BLaER1 treated with 17β-estradiol and CSF1 and Interleukin-3, amounts not matched to agents 10 nM and 100 nM (cell line): ENCODE measurements at regions not wholly inside any gene's neighbourhood (a gene's known extent, or its start where the extent isn't known, plus 50 kb on each side); places are given as distances from the start of the nearest gene placed in this dataset.

Experiments
- H3K27ac ChIP-seq, 11 experiments: shearing (Covaris generic); formaldehyde crosslinking; 2 replicates each; pipeline ENCODE4 v1.8.1; 2022
- H3K27me3 ChIP-seq, 11 experiments: shearing (Covaris generic); formaldehyde crosslinking; 2 replicates each; pipeline ENCODE4 v1.8.1; 2022
- H3K36me3 ChIP-seq, 11 experiments: shearing (Covaris generic); formaldehyde crosslinking; 2 replicates each; pipeline ENCODE4 v1.8.1; 2022
- H3K4me1 ChIP-seq, 10 experiments: shearing (Covaris generic); formaldehyde crosslinking; 2 replicates each; pipeline ENCODE4 v1.8.1; 2022
- H3K4me2 ChIP-seq, 11 experiments: shearing (Covaris generic); formaldehyde crosslinking; 2 replicates each; pipeline ENCODE4 v1.8.1; 2022
- H3K4me3 ChIP-seq, 10 experiments: shearing (Covaris generic); formaldehyde crosslinking; 2 replicates each; pipeline ENCODE4 v1.8.1; 2022
- H3K9ac ChIP-seq, 11 experiments: shearing (Covaris generic); formaldehyde crosslinking; 2 replicates each; pipeline ENCODE4 v1.8.1; 2022
- H3K9me3 ChIP-seq, 11 experiments: shearing (Covaris generic); formaldehyde crosslinking; replicated peaks in 1 of 11; 2 replicates each; pipeline ENCODE4 v1.8.1; 2022
- H4K20me1 ChIP-seq, 11 experiments: shearing (Covaris generic); formaldehyde crosslinking; 2 replicates each; pipeline ENCODE4 v1.8.1; 2022
- Cebpa-rat ChIP-seq, 11 experiments: shearing (Covaris generic); IDR thresholded peaks; 2 replicates each; pipeline ENCODE4 v1.8.1; 2022

GRCh38 chr5:130995254-130995515 is 169.9 kb downstream of the HINT1 start:
- Histone ChIP-seq H3K36me3 (no peaks in the 10 kb centered on the region), H3K27ac (no peak overlapping the region), H3K4me2 (no peak overlapping the region), H3K4me3 (no peak overlapping the region), H3K9ac (no peak overlapping the region), H4K20me1 (no peaks in the 10 kb centered on the region), H3K4me1 (peaks cover 0 to 8% (median 0%) of the 10 kb centered on the region in 10 experiments; a peak in 2 of 20 replicates), H3K27me3 (no peaks in the 10 kb centered on the region), H3K9me3 (peaks cover 0 to 20% (median 12%) of the 10 kb centered on the region in 11 experiments; a peak in 7 of 22 replicates)
- TF ChIP-seq Cebpa-rat (IDR thresholded peaks at IDR 0.05) = no peak

GRCh38 chr5:130994496-130995253 is 170.4 kb downstream of the HINT1 start:
- peaks cover 0 to 13% (median 0%) of the 10 kb centered on the region in 10 experiments; a peak in 4 of 20 replicates for H3K4me1 ChIP-seq
- no peaks in the 10 kb centered on the region for H3K36me3 ChIP-seq
- H3K27ac ChIP-seq = no peak overlapping the region
- H3K9ac ChIP-seq = no peak overlapping the region
- H3K27me3 ChIP-seq = no peaks in the 10 kb centered on the region
- no peak overlapping the region for H3K4me2 ChIP-seq
- no peaks in the 10 kb centered on the region for H4K20me1 ChIP-seq
- H3K9me3 ChIP-seq = peaks cover 0 to 20% (median 12%) of the 10 kb centered on the region in 11 experiments; a peak in 7 of 22 replicates
- H3K4me3 ChIP-seq = no peak overlapping the region
- TF ChIP-seq Cebpa-rat (IDR thresholded peaks at IDR 0.05) = no peak

- TF ChIP-seq Cebpa-rat (IDR thresholded peaks at IDR 0.05) = no peak
- Histone ChIP-seq H3K9me3 (peaks cover 0 to 20% (median 12%) of the 10 kb centered on the region in 11 experiments; a peak in 7 of 22 replicates), H3K36me3 (no peaks in the 10 kb centered on the region), H4K20me1 (no peaks in the 10 kb centered on the region), H3K9ac (no peak overlapping the region), H3K4me2 (no peak overlapping the region), H3K4me1 (peaks cover 0 to 27% (median 0%) of the 10 kb centered on the region in 10 experiments; a peak in 5 of 20 replicates), H3K27me3 (no peaks in the 10 kb centered on the region), H3K27ac (no peak overlapping the region), H3K4me3 (no peak overlapping the region)
Measured at GRCh38 chr5:130992621-130993020, 172.4 kb downstream of the HINT1 start.

- Histone ChIP-seq H3K27me3 (no peaks in the 10 kb centered on the region), H4K20me1 (no peaks in the 10 kb centered on the region), H3K9ac (no peak overlapping the region), H3K36me3 (no peaks in the 10 kb centered on the region), H3K4me2 (no peak overlapping the region), H3K4me1 (peaks cover 0 to 27% (median 0%) of the 10 kb centered on the region in 10 experiments; a peak in 5 of 20 replicates), H3K9me3 (peaks cover 0 to 20% (median 12%) of the 10 kb centered on the region in 11 experiments; a peak in 7 of 22 replicates), H3K4me3 (no peak overlapping the region), H3K27ac (no peak overlapping the region)
- no peak for TF ChIP-seq Cebpa-rat (IDR thresholded peaks at IDR 0.05)
Measured at GRCh38 chr5:130992095-130992494, 173.0 kb downstream of the HINT1 start.

- H3K9me3 ChIP-seq = peaks cover 0 to 12% (median 8%) of the 10 kb centered on the region in 11 experiments; a peak in 12 of 22 replicates
- no peak overlapping the region for H3K4me3 ChIP-seq
- peaks cover 0 to 25% (median 0%) of the 10 kb centered on the region in 10 experiments; a peak in 5 of 20 replicates for H3K4me1 ChIP-seq
- H4K20me1 ChIP-seq = no peaks in the 10 kb centered on the region
- no peaks in the 10 kb centered on the region for H3K36me3 ChIP-seq
- no peak for TF ChIP-seq Cebpa-rat (IDR thresholded peaks at IDR 0.05)
- no peak overlapping the region for H3K27ac ChIP-seq
- H3K9ac ChIP-seq = no peak overlapping the region
- H3K4me2 ChIP-seq = no peak overlapping the region
- H3K27me3 ChIP-seq = no peaks in the 10 kb centered on the region
Measured at GRCh38 chr5:130985776-130986175, 179.3 kb downstream of the HINT1 start.

- H3K4me1 ChIP-seq = no peaks in the 10 kb centered on the region
- no peaks in the 10 kb centered on the region for H4K20me1 ChIP-seq
- no peak overlapping the region for H3K9ac ChIP-seq
- no peak overlapping the region for H3K4me3 ChIP-seq
- H3K36me3 ChIP-seq = no peaks in the 10 kb centered on the region
- H3K27me3 ChIP-seq = no peaks in the 10 kb centered on the region
- no peak overlapping the region for H3K4me2 ChIP-seq
- no peak for TF ChIP-seq Cebpa-rat (IDR thresholded peaks at IDR 0.05)
- no peak overlapping the region for H3K27ac ChIP-seq
- H3K9me3 ChIP-seq = peaks cover 0 to 31% (median 12%) of the 10 kb centered on the region in 11 experiments; a peak in 16 of 22 replicates
Measured at GRCh38 chr5:130981663-130982062, 183.4 kb downstream of the HINT1 start.

GRCh38 chr5:130978475-130978874 is 186.6 kb downstream of the HINT1 start:
- H3K36me3 ChIP-seq = no peaks in the 10 kb centered on the region
- no peak for TF ChIP-seq Cebpa-rat (IDR thresholded peaks at IDR 0.05)
- H3K9ac ChIP-seq = no peak overlapping the region
- H3K27ac ChIP-seq = no peak overlapping the region
- no peaks in the 10 kb centered on the region for H3K27me3 ChIP-seq
- no peak overlapping the region for H3K4me3 ChIP-seq
- H3K9me3 ChIP-seq = peaks cover 0 to 31% (median 12%) of the 10 kb centered on the region in 11 experiments; a peak in 16 of 22 replicates
- H3K4me1 ChIP-seq = peaks cover 0 to 4% (median 0%) of the 10 kb centered on the region in 10 experiments; a peak in 2 of 20 replicates
- no peaks in the 10 kb centered on the region for H4K20me1 ChIP-seq
- H3K4me2 ChIP-seq = no peak overlapping the region

GRCh38 chr5:130976493-130976892 is 188.6 kb downstream of the HINT1 start:
- no peak overlapping the region for H3K27ac ChIP-seq
- no peak overlapping the region for H3K4me2 ChIP-seq
- peaks cover 0 to 4% (median 0%) of the 10 kb centered on the region in 10 experiments; a peak in 2 of 20 replicates for H3K4me1 ChIP-seq
- H3K9ac ChIP-seq = no peak overlapping the region
- peaks cover 0 to 26% (median 6%) of the 10 kb centered on the region in 11 experiments; a peak in 17 of 22 replicates for H3K9me3 ChIP-seq
- H3K4me3 ChIP-seq = no peak overlapping the region
- H3K27me3 ChIP-seq = no peaks in the 10 kb centered on the region
- no peaks in the 10 kb centered on the region for H3K36me3 ChIP-seq
- H4K20me1 ChIP-seq = no peaks in the 10 kb centered on the region
- no peak for TF ChIP-seq Cebpa-rat (IDR thresholded peaks at IDR 0.05)

GRCh38 chr5:130975847-130976246 is 189.2 kb downstream of the HINT1 start:
- H3K9me3 ChIP-seq = peaks cover 0 to 25% (median 6%) of the 10 kb centered on the region in 11 experiments; a peak in 13 of 22 replicates
- H3K27me3 ChIP-seq = no peaks in the 10 kb centered on the region
- no peak for TF ChIP-seq Cebpa-rat (IDR thresholded peaks at IDR 0.05)
- no peak overlapping the region for H3K27ac ChIP-seq
- H3K36me3 ChIP-seq = no peaks in the 10 kb centered on the region
- H3K4me1 ChIP-seq = peaks cover 0 to 4% (median 0%) of the 10 kb centered on the region in 10 experiments; a peak in 2 of 20 replicates
- H4K20me1 ChIP-seq = no peaks in the 10 kb centered on the region
- no peak overlapping the region for H3K4me3 ChIP-seq
- no peak overlapping the region for H3K9ac ChIP-seq
- no peak overlapping the region for H3K4me2 ChIP-seq
